ENCODE measurements at regions not wholly inside any gene's neighbourhood (a gene's known extent, or its start where the extent isn't known, plus 50 kb on each side); places are given as distances from the start of the nearest gene placed in this dataset.

DNA sequence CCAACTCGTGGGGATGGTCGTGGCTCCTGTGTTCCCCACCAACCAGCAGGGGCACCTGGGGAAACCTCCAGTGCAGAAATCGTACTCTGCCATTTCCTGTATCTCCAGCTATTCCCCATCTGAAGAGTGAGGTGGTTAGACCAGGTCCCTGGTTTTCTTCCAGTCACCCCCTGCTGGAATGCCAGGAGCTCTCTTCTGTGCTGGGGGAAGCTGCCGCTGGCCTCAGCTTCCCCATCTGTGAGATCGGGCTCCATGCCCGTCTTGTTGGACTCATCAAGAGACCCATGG, 119.7 kb downstream of the INHBB start:
- Histone ChIP-seq H4K5ac (ENCODE audit: insufficient read length, low read depth, low read length) (no peak overlapping the region), H3K4ac (replicated peaks; ENCODE audit: insufficient read length, low read depth, low read length) (no peak overlapping the region), H3K79me1 (ENCODE audit: low read depth, low read length) (no peaks in the 10 kb centered on the region), H2AK5ac (ENCODE audit: low read depth, low read length) (no peak overlapping the region), H2BK120ac (replicated peaks; ENCODE audit: low read depth, low read length) (no peak overlapping the region), H4K91ac (replicated peaks; ENCODE audit: insufficient read length, low read length) (no peak overlapping the region), H3K4me2 (ENCODE audit: insufficient read depth in 1 of 2, low read depth in 2 of 2, low read length in 2 of 2) (peak overlapping the region in 1 of 2 experiments; percentile 52; a peak in 3 of 4 replicates), H3K23ac (ENCODE audit: insufficient read length) (no peak overlapping the region), H3K9ac (replicated peaks in 1 of 4; ENCODE audit: extremely low read depth in 1 of 4, low read depth in 3 of 4, low read length in 3 of 4) (no peak overlapping the region), H3K9me3 (ENCODE audit: insufficient read depth in 2 of 2, low read depth in 1 of 2, low read length in 1 of 2) (no peaks in the 10 kb centered on the region), H3K27me3 (replicated peaks in 1 of 4; ENCODE audit: control insufficient read depth in 3 of 4, extremely low read depth in 1 of 4, insufficient read depth in 3 of 4, low read length in 3 of 4) (peaks cover 92 to 98% (median 95%) of the 10 kb centered on the region in 4 experiments), H2BK5ac (ENCODE audit: low read depth, low read length) (no peak overlapping the region), H2BK12ac (ENCODE audit: low read depth, low read length) (no peak overlapping the region), H3K36me3 (ENCODE audit: control insufficient read depth in 2 of 4, insufficient read depth in 4 of 4, low read length in 3 of 4) (no peaks in the 10 kb centered on the region), H2AFZ (ENCODE audit: low read length) (no peak overlapping the region), H2BK15ac (ENCODE audit: low read length) (no peak overlapping the region), H3K23me2 (ENCODE audit: low read depth, low read length) (no peaks in the 10 kb centered on the region; the same call in 1 of the 2 replicates), H3K18ac (ENCODE audit: extremely low read depth, low read length) (no peak overlapping the region), H3K4me1 (replicated peaks in 1 of 4; ENCODE audit: control insufficient read depth in 3 of 4, insufficient read depth in 4 of 4, low read length in 3 of 4) (peaks cover 5 to 13% (median 8%) of the 10 kb centered on the region in 4 experiments), H3K4me3 (ENCODE audit: extremely low read depth in 1 of 4, insufficient read depth in 2 of 4, low read depth in 3 of 4, low read length in 4 of 4) (peak overlapping the region in 1 of 4 experiments; percentile 30; a peak in 3 of 8 replicates), H3K79me2 (ENCODE audit: control insufficient read depth in 1 of 2, insufficient read depth in 2 of 2, low read length in 2 of 2) (no peaks in the 10 kb centered on the region), H3K14ac (ENCODE audit: insufficient read length) (no peak overlapping the region), H4K8ac (ENCODE audit: extremely low read depth, insufficient read depth, low read length) (no peak overlapping the region), H3K27ac (ENCODE audit: low read depth, low read length) (no peak overlapping the region), H3K56ac (replicated peaks; ENCODE audit: insufficient read length, low read depth, low read length) (no peak overlapping the region), H4K20me1 (replicated peaks in 1 of 2; ENCODE audit: control insufficient read depth in 1 of 2, insufficient read depth in 2 of 2, low read length in 2 of 2) (peaks cover 11 to 38% of the 10 kb centered on the region in 2 experiments), H2BK20ac (ENCODE audit: low read length) (no peak overlapping the region)
- ChIA-PET POLR2A (ENCODE audit: partially characterized antibody) (interaction anchor here (0.9 to 1.4 kb wide), 7 partner anchors 22 to 609 kb away, joined by 3 to 4 read pairs (median 4); no protein-coding TSS in a partner anchor), CTCF (ENCODE audit: partially characterized antibody) (interaction anchor here (0.6 to 3.8 kb wide), 24 partner anchors 8 to 226 kb away, joined by 3 to 16 read pairs (median 6); no protein-coding TSS in a partner anchor)
- DNase-seq (ENCODE audit: low read depth in 1 of 2, low spot score in 2 of 2) (no peak), FAIRE-seq (no peak)
- 26% methylated on average over 6 of the region's 6 CpGs; no CpG with 5 or more reads in 1 of the 2 experiments for WGBS, 2 experiments (ENCODE audit: extremely low coverage in 1 of 2, insufficient coverage in 1 of 2, insufficient read length in 1 of 2, insufficient replicate concordance in 2 of 2, low coverage in 1 of 2, low lambda C conversion rate in 2 of 2, missing lambda C conversion rate in 1 of 2)
- TF ChIP-seq RXRA (IDR thresholded peaks at IDR 0.05; ENCODE audit: insufficient read depth, low read depth, low read length), result no peak
- no peak for TF ChIP-seq POLR2AphosphoS5 (IDR thresholded peaks at IDR 0.05; ENCODE audit: low read depth, low read length)
- TF ChIP-seq, protein P1, sequence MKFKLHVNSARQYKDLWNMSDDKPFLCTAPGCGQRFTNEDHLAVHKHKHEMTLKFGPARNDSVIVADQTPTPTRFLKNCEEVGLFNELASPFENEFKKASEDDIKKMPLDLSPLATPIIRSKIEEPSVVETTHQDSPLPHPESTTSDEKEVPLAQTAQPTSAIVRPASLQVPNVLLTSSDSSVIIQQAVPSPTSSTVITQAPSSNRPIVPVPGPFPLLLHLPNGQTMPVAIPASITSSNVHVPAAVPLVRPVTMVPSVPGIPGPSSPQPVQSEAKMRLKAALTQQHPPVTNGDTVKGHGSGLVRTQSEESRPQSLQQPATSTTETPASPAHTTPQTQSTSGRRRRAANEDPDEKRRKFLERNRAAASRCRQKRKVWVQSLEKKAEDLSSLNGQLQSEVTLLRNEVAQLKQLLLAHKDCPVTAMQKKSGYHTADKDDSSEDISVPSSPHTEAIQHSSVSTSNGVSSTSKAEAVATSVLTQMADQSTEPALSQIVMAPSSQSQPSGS (IDR thresholded peaks at IDR 0.05; ENCODE audit: low read length), result no peak
- no peak for TF ChIP-seq TBP (IDR thresholded peaks at IDR 0.05; ENCODE audit: low read depth, low read length)
- TF ChIP-seq, protein P2, sequence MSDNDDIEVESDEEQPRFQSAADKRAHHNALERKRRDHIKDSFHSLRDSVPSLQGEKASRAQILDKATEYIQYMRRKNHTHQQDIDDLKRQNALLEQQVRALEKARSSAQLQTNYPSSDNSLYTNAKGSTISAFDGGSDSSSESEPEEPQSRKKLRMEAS (IDR thresholded peaks at IDR 0.05), result no peak
- TF ChIP-seq, protein P3, sequence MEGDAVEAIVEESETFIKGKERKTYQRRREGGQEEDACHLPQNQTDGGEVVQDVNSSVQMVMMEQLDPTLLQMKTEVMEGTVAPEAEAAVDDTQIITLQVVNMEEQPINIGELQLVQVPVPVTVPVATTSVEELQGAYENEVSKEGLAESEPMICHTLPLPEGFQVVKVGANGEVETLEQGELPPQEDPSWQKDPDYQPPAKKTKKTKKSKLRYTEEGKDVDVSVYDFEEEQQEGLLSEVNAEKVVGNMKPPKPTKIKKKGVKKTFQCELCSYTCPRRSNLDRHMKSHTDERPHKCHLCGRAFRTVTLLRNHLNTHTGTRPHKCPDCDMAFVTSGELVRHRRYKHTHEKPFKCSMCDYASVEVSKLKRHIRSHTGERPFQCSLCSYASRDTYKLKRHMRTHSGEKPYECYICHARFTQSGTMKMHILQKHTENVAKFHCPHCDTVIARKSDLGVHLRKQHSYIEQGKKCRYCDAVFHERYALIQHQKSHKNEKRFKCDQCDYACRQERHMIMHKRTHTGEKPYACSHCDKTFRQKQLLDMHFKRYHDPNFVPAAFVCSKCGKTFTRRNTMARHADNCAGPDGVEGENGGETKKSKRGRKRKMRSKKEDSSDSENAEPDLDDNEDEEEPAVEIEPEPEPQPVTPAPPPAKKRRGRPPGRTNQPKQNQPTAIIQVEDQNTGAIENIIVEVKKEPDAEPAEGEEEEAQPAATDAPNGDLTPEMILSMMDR (IDR thresholded peaks at IDR 0.05; ENCODE audit: control extremely low read depth in 1 of 3, insufficient read depth in 1 of 3, low read depth in 1 of 3, low read length in 3 of 3), result no peak
- no peak for TF ChIP-seq FOSL1 (IDR thresholded peaks at IDR 0.05; ENCODE audit: insufficient read depth, low read depth, low read length)
- TF ChIP-seq SRF (IDR thresholded peaks at IDR 0.05; ENCODE audit: low read depth, low read length), result no peak
- no peak for TF ChIP-seq RNF2 (IDR thresholded peaks at IDR 0.05; ENCODE audit: borderline replicate concordance, low read depth, low read length, missing control alignments, poor library complexity, severe bottlenecking)
